Right ventricle myocardium inferior (tissue), 1 donor: ENCODE measurements at regions not wholly inside any gene's neighbourhood (a gene's known extent, or its start where the extent isn't known, plus 50 kb on each side); places are given as distances from the start of the nearest gene placed in this dataset.
A peak's percentile ranks its signal among the peaks of the same experiment; 100 is the strongest.

Experiments
- ATAC-seq: fragments of 200-7000 bp; cut with Tn5 transposase; one replicate; pipeline ENCODE4 v1.9.1; 2020; ENCODE audit warnings: mild to moderate bottlenecking, moderate library complexity
- DNase-seq: peaks from one replicate; pipeline ENCODE4 v3.0.0; 2021; ENCODE audit errors: missing footprints
- intact Hi-C: fragments of 100-400 bp; cut with DNase I; formaldehyde crosslinking; loops from one replicate; pipeline ENCODE4 v1.11.0; 2022
- donor health status: DM: no; HTN: yes; CAD: no; lungs with severe emphysema.

- ATAC-seq (no peak), DNase-seq (no peak)
- intact Hi-C loops, result no loop called here
Observed at GRCh38 chr2:100726866-100727265, 93.1 kb upstream of the NPAS2 start.

- ATAC-seq, result peak; percentile 69
- intact Hi-C loops, result loop anchor here (1.0 to 5.0 kb wide), 3 partner anchors 88 to 255 kb away; no protein-coding TSS in a partner anchor
- no peak for DNase-seq
Observed at GRCh38 chr2:100730290-100730868, 89.6 kb upstream of the NPAS2 start.

GRCh38 chr2:100731535-100731981 is 88.4 kb upstream of the NPAS2 start:
- intact Hi-C loops, result loop anchor here (2.0 to 5.0 kb wide), 2 partner anchors 87 to 124 kb away; no protein-coding TSS in a partner anchor
- DNase-seq (no peak), ATAC-seq (no peak)

- intact Hi-C loops, result loop anchor here (5.0 kb wide), 1 partner anchor 126 kb away; no protein-coding TSS in a partner anchor
- DNase-seq (no peak), ATAC-seq (peak; percentile 80)
Observed at GRCh38 chr2:100733391-100734187, 86.3 kb upstream of the NPAS2 start.

GRCh38 chr2:100736121-100736915 is 83.6 kb upstream of the NPAS2 start:
- DNase-seq (no peak), ATAC-seq (no peak)
- intact Hi-C loops, result no loop called here

GRCh38 chr2:100739735-100740432 is 80.1 kb upstream of the NPAS2 start:
- intact Hi-C loops, result no loop called here
- ATAC-seq, result no peak
- no peak for DNase-seq

- ATAC-seq (no peak), DNase-seq (no peak)
- intact Hi-C loops, result no loop called here
Observed at GRCh38 chr2:100741880-100742276, 78.1 kb upstream of the NPAS2 start.

- no peak for DNase-seq
- intact Hi-C loops, result no loop called here
Observed at GRCh38 chr2:100742277-100743254, 77.4 kb upstream of the NPAS2 start.

GRCh38 chr2:100743741-100744140 is 76.2 kb upstream of the NPAS2 start:
- intact Hi-C loops, result no loop called here
- DNase-seq, result no peak
- no peak for ATAC-seq

More at GRCh38 chr2:100742277-100743254, 77.4 kb upstream of the NPAS2 start:
- ATAC-seq, result peak; percentile 83

- no peak for DNase-seq
- no peak for ATAC-seq
- intact Hi-C loops, result no loop called here
Observed at GRCh38 chr2:100744184-100744583, 75.8 kb upstream of the NPAS2 start.

- ATAC-seq (no peak), DNase-seq (no peak)
- intact Hi-C loops, result no loop called here
Observed at GRCh38 chr2:100744589-100744988, 75.3 kb upstream of the NPAS2 start.

- ATAC-seq, result no peak
- no peak for DNase-seq
- intact Hi-C loops, result no loop called here
Observed at GRCh38 chr2:100745604-100746003, 74.3 kb upstream of the NPAS2 start.

- ATAC-seq, result no peak
- intact Hi-C loops, result no loop called here
- no peak for DNase-seq
Observed at GRCh38 chr2:100747551-100747950, 72.4 kb upstream of the NPAS2 start.

GRCh38 chr2:100747996-100748615 is 71.8 kb upstream of the NPAS2 start:
- DNase-seq (no peak), ATAC-seq (no peak)
- intact Hi-C loops, result no loop called here

GRCh38 chr2:100748673-100749072 is 71.3 kb upstream of the NPAS2 start:
- intact Hi-C loops, result no loop called here
- no peak for ATAC-seq
- no peak for DNase-seq

GRCh38 chr2:100749771-100750542 is 70.0 kb upstream of the NPAS2 start:
- intact Hi-C loops, result no loop called here
- no peak for ATAC-seq
- no peak for DNase-seq
